ENCODE measurements at regions not wholly inside any gene's neighbourhood (a gene's known extent, or its start where the extent isn't known, plus 50 kb on each side); places are given as distances from the start of the nearest gene placed in this dataset.

- H2AFZ ChIP-seq (ENCODE audit: low read length), result no peak overlapping the region
- no peaks in the 10 kb centered on the region for H3K27me3 ChIP-seq (ENCODE audit: control insufficient read depth, insufficient read depth, low read length)
- H3K4me3 ChIP-seq (replicated peaks in 1 of 4; ENCODE audit: control extremely low read depth in 1 of 4, insufficient read depth in 1 of 4, low read depth in 3 of 4, low read length in 4 of 4), result no peak overlapping the region
- no peak overlapping the region for H3K4me2 ChIP-seq (ENCODE audit: extremely low read depth, insufficient read depth, low read length)
- H3K4me1 ChIP-seq (ENCODE audit: control insufficient read depth, extremely low read depth, insufficient read depth, low read length), result no peaks in the 10 kb centered on the region
- no peaks in the 10 kb centered on the region for H3K79me2 ChIP-seq (ENCODE audit: control insufficient read depth, insufficient read depth, low read length)
- no peaks in the 10 kb centered on the region for H3K36me3 ChIP-seq (ENCODE audit: control insufficient read depth, insufficient read depth, low read length)
- no peak overlapping the region for H3K9ac ChIP-seq (ENCODE audit: insufficient read depth, low read length)
- no peak for DNase-seq (ENCODE audit: low read depth in 2 of 2)
- H3K27ac ChIP-seq (ENCODE audit: insufficient read depth, low read length), result no peak overlapping the region
- TF ChIP-seq CTCF (conservative IDR thresholded peaks at IDR 0.05 in 1 of 2, IDR thresholded peaks at IDR 0.05 in 1 of 2; ENCODE audit: low read depth in 1 of 2, low read length in 2 of 2) (no peak), EZH2 (IDR thresholded peaks at IDR 0.05; ENCODE audit: low read length, missing control alignments) (no peak)
- no peaks in the 10 kb centered on the region for H3K9me3 ChIP-seq (ENCODE audit: control insufficient read depth, insufficient read depth, low read depth, low read length)
- H4K20me1 ChIP-seq (ENCODE audit: control insufficient read depth, extremely low read depth, insufficient read depth, low read length), result no peaks in the 10 kb centered on the region
Measured at GRCh38 chr6:85803721-85804120, 161.0 kb upstream of the SYNCRIP start.

- H2AFZ ChIP-seq (ENCODE audit: low read length), result no peak overlapping the region
- no peak overlapping the region for H3K4me3 ChIP-seq (replicated peaks in 1 of 4; ENCODE audit: control extremely low read depth in 1 of 4, insufficient read depth in 1 of 4, low read depth in 3 of 4, low read length in 4 of 4)
- no peaks in the 10 kb centered on the region for H3K4me1 ChIP-seq (ENCODE audit: control insufficient read depth, extremely low read depth, insufficient read depth, low read length)
- H3K79me2 ChIP-seq (ENCODE audit: control insufficient read depth, insufficient read depth, low read length), result no peaks in the 10 kb centered on the region
- no peaks in the 10 kb centered on the region for H3K36me3 ChIP-seq (ENCODE audit: control insufficient read depth, insufficient read depth, low read length)
- no peaks in the 10 kb centered on the region for H3K27me3 ChIP-seq (ENCODE audit: control insufficient read depth, insufficient read depth, low read length)
- H4K20me1 ChIP-seq (ENCODE audit: control insufficient read depth, extremely low read depth, insufficient read depth, low read length), result no peaks in the 10 kb centered on the region
- DNase-seq (ENCODE audit: low read depth in 2 of 2), result no peak
- no peaks in the 10 kb centered on the region for H3K9me3 ChIP-seq (ENCODE audit: control insufficient read depth, insufficient read depth, low read depth, low read length)
- TF ChIP-seq CTCF (conservative IDR thresholded peaks at IDR 0.05 in 1 of 2, IDR thresholded peaks at IDR 0.05 in 1 of 2; ENCODE audit: low read depth in 1 of 2, low read length in 2 of 2), result no peak
- TF ChIP-seq EZH2 (IDR thresholded peaks at IDR 0.05; ENCODE audit: low read length, missing control alignments), result no peak
- H3K27ac ChIP-seq (ENCODE audit: insufficient read depth, low read length), result no peak overlapping the region
- H3K9ac ChIP-seq (ENCODE audit: insufficient read depth, low read length), result no peak overlapping the region
- no peak overlapping the region for H3K4me2 ChIP-seq (ENCODE audit: extremely low read depth, insufficient read depth, low read length)
Measured at GRCh38 chr6:85802162-85802561, 159.5 kb upstream of the SYNCRIP start.

- Histone ChIP-seq H3K9ac (ENCODE audit: insufficient read depth, low read length) (no peak overlapping the region), H3K4me1 (ENCODE audit: control insufficient read depth, extremely low read depth, insufficient read depth, low read length) (no peaks in the 10 kb centered on the region), H3K36me3 (ENCODE audit: control insufficient read depth, insufficient read depth, low read length) (no peaks in the 10 kb centered on the region), H3K27ac (ENCODE audit: insufficient read depth, low read length) (no peak overlapping the region), H3K9me3 (ENCODE audit: control insufficient read depth, insufficient read depth, low read depth, low read length) (no peaks in the 10 kb centered on the region), H2AFZ (ENCODE audit: low read length) (no peak overlapping the region), H4K20me1 (ENCODE audit: control insufficient read depth, extremely low read depth, insufficient read depth, low read length) (no peaks in the 10 kb centered on the region), H3K27me3 (ENCODE audit: control insufficient read depth, insufficient read depth, low read length) (no peaks in the 10 kb centered on the region), H3K79me2 (ENCODE audit: control insufficient read depth, insufficient read depth, low read length) (no peaks in the 10 kb centered on the region), H3K4me3 (replicated peaks in 1 of 4; ENCODE audit: control extremely low read depth in 1 of 4, insufficient read depth in 1 of 4, low read depth in 3 of 4, low read length in 4 of 4) (no peak overlapping the region), H3K4me2 (ENCODE audit: extremely low read depth, insufficient read depth, low read length) (no peak overlapping the region)
- TF ChIP-seq EZH2 (IDR thresholded peaks at IDR 0.05; ENCODE audit: low read length, missing control alignments) (no peak), CTCF (conservative IDR thresholded peaks at IDR 0.05 in 1 of 2, IDR thresholded peaks at IDR 0.05 in 1 of 2; ENCODE audit: low read depth in 1 of 2, low read length in 2 of 2) (no peak)
- DNase-seq (ENCODE audit: low read depth in 2 of 2), result no peak
Measured at GRCh38 chr6:85798931-85799652, 156.4 kb upstream of the SYNCRIP start.

Data from fibroblast of lung (primary cell).